Progenitor cell of endocrine pancreas (in vitro differentiated cells): ENCODE measurements at regions not wholly inside any gene's neighbourhood (a gene's known extent, or its start where the extent isn't known, plus 50 kb on each side); places are given as distances from the start of the nearest gene placed in this dataset.

ENCODE experiments used
- DNase-seq: peaks from one replicate; pipeline ENCODE4 v3.0.0; 2021; ENCODE audit warnings: low spot score; ENCODE audit not compliant: unreplicated experiment
- H3K27ac Mint-ChIP-seq: 2 replicates; pipeline ENCODE4 v1.8.0; 2021; ENCODE audit warnings: mild to moderate bottlenecking, moderate library complexity, mixed read lengths
- H3K27me3 Mint-ChIP-seq: 2 replicates; pipeline ENCODE4 v1.8.0; 2021; ENCODE audit warnings: mixed read lengths
- H3K36me3 Mint-ChIP-seq: 2 replicates; pipeline ENCODE4 v1.8.0; 2022; ENCODE audit warnings: mixed read lengths; ENCODE audit not compliant: insufficient read depth
- H3K4me1 Mint-ChIP-seq: 2 replicates; pipeline ENCODE4 v1.8.0; 2021; ENCODE audit warnings: low read depth, mixed read lengths
- H3K4me3 Mint-ChIP-seq: 2 replicates; pipeline ENCODE4 v1.8.0; 2021; ENCODE audit warnings: low read depth, mild to moderate bottlenecking, moderate library complexity, mixed read lengths
- H3K9me3 Mint-ChIP-seq: 2 replicates; pipeline ENCODE4 v1.8.0; 2021; ENCODE audit warnings: low read depth, mixed read lengths
- TF ChIP-seq, protein P1 (sequence below): fragments of 200-600 bp; sonication (generic); IDR thresholded peaks from one replicate; pipeline ENCODE4 v1.5.0; 2021; ENCODE audit warnings: antibody characterized with exemption, mild to moderate bottlenecking; ENCODE audit not compliant: unreplicated experiment

DNA sequence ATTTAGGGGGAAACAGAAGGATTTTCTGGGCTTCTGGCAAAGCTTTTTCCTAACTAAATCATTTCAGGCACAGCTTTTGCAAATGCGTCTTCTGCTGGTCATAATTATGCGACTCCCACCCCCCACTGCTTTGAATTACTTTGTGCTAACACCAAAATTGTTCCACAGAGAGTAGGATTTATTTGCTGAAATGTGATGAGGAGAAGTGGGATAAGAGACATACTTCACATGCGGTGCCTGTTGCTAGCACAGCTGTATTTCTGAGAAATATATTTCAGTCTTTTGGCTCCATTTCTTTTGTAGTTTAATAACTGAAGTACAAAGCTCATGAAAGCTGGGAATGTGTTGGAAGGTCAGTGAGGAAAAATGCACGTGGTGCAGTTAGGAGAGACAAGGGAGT is 83.2 kb upstream of the TAS2R1 start:
- DNase-seq = no peak
- Mint-ChIP-seq H3K9me3 (peaks cover 7% of the 10 kb centered on the region), H3K4me3 (no peak overlapping the region), H3K4me1 (no peaks in the 10 kb centered on the region), H3K27ac (no peak overlapping the region), H3K27me3 (peaks cover 4% of the 10 kb centered on the region), H3K36me3 (no peaks in the 10 kb centered on the region)
- TF ChIP-seq, protein P1, sequence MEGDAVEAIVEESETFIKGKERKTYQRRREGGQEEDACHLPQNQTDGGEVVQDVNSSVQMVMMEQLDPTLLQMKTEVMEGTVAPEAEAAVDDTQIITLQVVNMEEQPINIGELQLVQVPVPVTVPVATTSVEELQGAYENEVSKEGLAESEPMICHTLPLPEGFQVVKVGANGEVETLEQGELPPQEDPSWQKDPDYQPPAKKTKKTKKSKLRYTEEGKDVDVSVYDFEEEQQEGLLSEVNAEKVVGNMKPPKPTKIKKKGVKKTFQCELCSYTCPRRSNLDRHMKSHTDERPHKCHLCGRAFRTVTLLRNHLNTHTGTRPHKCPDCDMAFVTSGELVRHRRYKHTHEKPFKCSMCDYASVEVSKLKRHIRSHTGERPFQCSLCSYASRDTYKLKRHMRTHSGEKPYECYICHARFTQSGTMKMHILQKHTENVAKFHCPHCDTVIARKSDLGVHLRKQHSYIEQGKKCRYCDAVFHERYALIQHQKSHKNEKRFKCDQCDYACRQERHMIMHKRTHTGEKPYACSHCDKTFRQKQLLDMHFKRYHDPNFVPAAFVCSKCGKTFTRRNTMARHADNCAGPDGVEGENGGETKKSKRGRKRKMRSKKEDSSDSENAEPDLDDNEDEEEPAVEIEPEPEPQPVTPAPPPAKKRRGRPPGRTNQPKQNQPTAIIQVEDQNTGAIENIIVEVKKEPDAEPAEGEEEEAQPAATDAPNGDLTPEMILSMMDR = no peak

- H3K9me3 Mint-ChIP-seq = peaks cover 7% of the 10 kb centered on the region
- H3K4me1 Mint-ChIP-seq = no peaks in the 10 kb centered on the region
- no peak overlapping the region for H3K4me3 Mint-ChIP-seq
- no peak for DNase-seq
- no peaks in the 10 kb centered on the region for H3K36me3 Mint-ChIP-seq
- H3K27me3 Mint-ChIP-seq = peaks cover 4% of the 10 kb centered on the region
- no peak overlapping the region for H3K27ac Mint-ChIP-seq
- TF ChIP-seq, protein P1 = no peak
These were observed 82.8 kb upstream of the TAS2R1 start for GRCh38 chr5:9712911-9713310.

- TF ChIP-seq, protein P1 = no peak
- Mint-ChIP-seq H3K9me3 (peaks cover 7% of the 10 kb centered on the region), H3K4me1 (no peaks in the 10 kb centered on the region), H3K4me3 (no peak overlapping the region), H3K27me3 (peaks cover 4% of the 10 kb centered on the region), H3K27ac (no peak overlapping the region), H3K36me3 (no peaks in the 10 kb centered on the region)
- no peak for DNase-seq
These were observed 82.4 kb upstream of the TAS2R1 start for GRCh38 chr5:9712506-9712905.

GRCh38 chr5:9710069-9710468 is 79.9 kb upstream of the TAS2R1 start:
- Mint-ChIP-seq H3K36me3 (no peaks in the 10 kb centered on the region), H3K27ac (no peak overlapping the region), H3K9me3 (no peaks in the 10 kb centered on the region), H3K27me3 (peaks cover 2% of the 10 kb centered on the region), H3K4me3 (no peak overlapping the region), H3K4me1 (no peaks in the 10 kb centered on the region)
- TF ChIP-seq, protein P1 = no peak
- DNase-seq = no peak

GRCh38 chr5:9707732-9708462 is 77.7 kb upstream of the TAS2R1 start:
- Mint-ChIP-seq H3K27ac (no peak overlapping the region), H3K36me3 (no peaks in the 10 kb centered on the region), H3K9me3 (no peaks in the 10 kb centered on the region), H3K27me3 (peaks cover 2% of the 10 kb centered on the region), H3K4me1 (no peaks in the 10 kb centered on the region), H3K4me3 (no peak overlapping the region)
- TF ChIP-seq, protein P1 = no peak
- DNase-seq = no peak
